ENCODE measurements at regions not wholly inside any gene's neighbourhood (a gene's known extent, or its start where the extent isn't known, plus 50 kb on each side); places are given as distances from the start of the nearest gene placed in this dataset.
A peak's percentile ranks its signal among the peaks of the same experiment; 100 is the strongest.
"Not testable (repeated sequence)": the region's sequence is repeated elsewhere in the genome, so short reads cannot be mapped to it uniquely, and the experiment has no call there.

GRCh38 chr18:38489721-38490120 is 924.1 kb upstream of the CELF4 start:
- DNase-seq, result not testable (repeated sequence)

DNA sequence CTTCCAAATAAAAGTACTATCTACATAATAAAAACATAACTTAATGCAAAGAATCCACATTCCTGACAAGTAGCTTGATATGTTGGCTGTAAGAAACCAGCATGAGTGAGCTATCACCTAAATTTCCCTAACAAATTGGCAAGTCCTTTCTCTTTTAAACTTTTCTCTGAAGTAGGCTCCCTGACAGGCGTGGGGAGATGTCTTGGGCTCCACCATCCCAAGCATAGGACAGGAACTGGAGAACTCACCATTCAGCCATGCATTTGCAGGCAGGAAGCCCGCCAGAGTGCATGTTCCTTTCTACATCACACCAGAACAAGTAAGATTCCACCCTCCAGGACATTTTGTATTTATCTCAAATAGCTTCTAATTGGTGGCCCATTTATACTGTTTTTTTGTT is 921.9 kb upstream of the CELF4 start:
- no peak for DNase-seq

- DNase-seq, result no peak
Observed at GRCh38 chr18:38483326-38483725, 917.7 kb upstream of the CELF4 start.

DNA sequence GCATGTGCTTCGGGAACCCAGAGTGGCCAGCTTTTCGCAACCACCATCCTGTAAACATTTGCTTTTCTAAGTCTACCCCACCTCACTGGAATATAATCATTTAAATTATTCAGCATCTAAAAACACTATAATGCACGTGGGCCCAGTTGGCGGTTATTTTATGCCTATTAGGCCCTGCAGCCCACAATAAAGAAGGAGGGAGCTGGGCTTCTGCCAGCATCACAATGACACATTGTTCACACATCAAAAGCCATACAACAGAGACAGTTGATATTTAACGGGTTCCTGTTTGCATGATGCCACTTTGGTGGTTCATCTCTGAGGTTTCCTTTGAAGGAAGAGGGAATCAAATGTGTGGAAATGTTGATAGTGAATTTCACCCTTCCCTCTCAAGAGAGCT is 916.0 kb upstream of the CELF4 start:
- DNase-seq, result no peak

- DNase-seq, result no peak
Observed at GRCh38 chr18:38475686-38476085, 910.1 kb upstream of the CELF4 start.

- no peak for DNase-seq
Observed at GRCh38 chr18:38473535-38473934, 907.9 kb upstream of the CELF4 start.

DNA sequence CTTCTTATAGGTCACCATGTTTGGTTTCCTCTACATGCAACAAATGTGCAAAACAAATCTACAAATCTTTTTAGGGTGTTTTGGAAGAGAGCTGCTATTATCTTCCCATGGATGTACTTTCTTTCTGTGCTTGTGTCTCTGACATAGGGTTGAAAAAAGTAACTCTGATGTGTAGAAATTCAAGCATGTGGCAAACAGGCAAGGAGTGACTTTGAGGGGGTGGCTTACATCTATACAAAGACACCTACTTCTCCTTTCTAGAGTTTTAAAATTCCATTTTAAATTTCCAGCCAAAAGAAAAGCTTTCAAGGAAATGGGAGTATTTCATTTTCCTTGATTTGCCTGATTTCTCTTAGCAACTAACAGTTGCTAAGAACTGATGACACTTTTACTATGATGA is 904.8 kb upstream of the CELF4 start:
- DNase-seq, result no peak

GRCh38 chr18:38466426-38466825 is 900.8 kb upstream of the CELF4 start:
- no peak for DNase-seq

DNA sequence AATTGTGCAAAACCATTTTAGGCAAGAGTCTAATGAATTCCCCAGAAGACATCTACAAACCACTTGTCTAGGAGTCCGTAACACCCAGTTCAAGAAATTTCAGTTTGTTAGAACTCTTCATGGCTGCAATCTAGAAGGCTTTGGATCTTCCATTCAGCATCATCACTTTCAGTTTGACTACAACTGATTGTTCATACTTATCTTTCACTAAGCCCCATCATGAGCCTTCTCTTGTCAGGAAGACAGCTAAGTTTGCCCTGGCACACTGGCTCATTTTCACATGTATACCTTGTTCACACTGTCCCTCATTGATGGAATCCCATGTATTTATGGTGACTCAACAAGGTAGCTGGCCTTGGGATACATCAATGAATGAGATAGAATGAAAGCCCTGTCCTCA is 898.4 kb upstream of the CELF4 start:
- DNase-seq, result no peak

GRCh38 chr18:38460657-38461056 is 895.1 kb upstream of the CELF4 start:
- DNase-seq, result no peak

DNA sequence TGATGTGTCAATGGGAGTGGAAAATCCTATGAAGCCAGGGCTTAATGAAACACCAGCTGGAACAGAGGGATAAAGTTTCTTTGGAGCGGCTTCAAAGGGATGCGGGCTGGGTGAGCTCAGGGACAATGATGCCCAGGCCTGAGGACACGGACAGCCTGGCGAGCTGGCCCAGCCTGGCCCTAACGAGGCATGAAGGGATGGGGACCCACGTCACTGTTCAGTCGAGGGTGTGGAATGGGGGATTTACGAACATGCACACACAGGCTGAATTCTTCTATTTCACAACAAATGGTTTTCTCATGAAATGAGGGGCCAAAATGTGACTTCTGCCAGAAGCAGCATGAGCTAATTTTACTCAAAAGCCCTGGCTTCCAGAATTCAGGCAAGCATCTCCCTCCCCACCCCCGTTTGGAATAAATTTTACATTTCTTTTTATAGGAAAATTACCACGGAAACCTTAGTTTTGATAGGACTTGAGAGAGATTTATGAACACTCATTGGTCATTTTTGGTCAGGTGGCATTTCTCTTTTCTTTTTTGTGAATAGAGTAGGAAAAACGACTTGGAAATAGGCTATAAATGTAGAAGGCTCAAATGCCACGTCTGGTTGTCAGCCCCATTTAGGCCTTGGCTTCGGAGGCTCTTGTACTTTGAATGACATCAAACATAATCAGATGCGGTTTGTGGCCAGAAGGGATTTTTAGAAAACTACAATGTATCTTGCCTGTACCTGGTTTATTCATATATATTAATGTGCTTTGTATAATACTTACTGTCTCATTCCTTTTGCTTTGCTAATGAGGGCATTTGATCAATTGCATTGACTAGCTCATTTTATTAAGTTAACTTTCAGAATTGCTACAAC is 893.8 kb upstream of the CELF4 start:
- DNase-seq, result peak; percentile 73

GRCh38 chr18:38458698-38459097 is 893.1 kb upstream of the CELF4 start:
- no peak for DNase-seq

GRCh38 chr18:38456253-38456652 is 890.7 kb upstream of the CELF4 start:
- DNase-seq, result no peak

GRCh38 chr18:38454764-38455469 is 889.3 kb upstream of the CELF4 start:
- DNase-seq, result no peak

DNA sequence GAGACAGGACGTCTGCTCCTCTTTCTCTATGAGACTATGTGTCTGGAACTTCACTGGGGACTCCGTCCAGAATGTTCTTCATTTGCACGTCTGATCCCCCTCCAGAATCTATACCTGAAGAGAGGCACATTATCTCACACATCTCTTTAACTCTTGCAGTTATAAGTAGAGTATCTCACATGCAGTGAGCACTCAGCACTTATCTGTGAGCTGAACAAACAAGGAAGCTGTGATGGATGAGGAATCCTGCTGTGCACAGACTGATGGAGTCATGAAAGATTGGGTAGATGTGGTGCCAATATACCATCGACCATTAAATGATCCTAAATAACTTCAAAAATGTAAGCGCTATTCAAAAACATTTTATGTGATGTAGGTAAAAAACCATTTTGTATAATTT is 888.3 kb upstream of the CELF4 start:
- no peak for DNase-seq

DNA sequence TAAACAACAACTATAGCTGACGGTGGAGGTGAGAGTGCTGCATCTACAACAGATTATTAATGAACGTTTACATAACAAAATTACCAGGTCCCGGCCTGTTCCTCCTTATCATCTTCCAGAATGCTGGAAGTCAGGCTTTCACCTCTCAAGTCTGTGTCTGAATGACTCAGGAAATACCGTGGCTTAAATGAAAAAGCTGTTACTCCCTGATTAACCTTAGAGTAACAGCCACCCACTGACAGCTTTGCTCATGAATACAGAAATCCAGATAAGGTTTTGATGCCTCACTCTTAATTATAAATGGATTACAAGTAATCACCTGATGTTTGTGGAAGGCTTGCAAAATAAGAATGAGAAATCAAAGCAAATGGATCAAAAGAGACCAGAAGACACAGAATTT is 885.3 kb upstream of the CELF4 start:
- DNase-seq, result no peak

GRCh38 chr18:38445804-38446145 is 880.2 kb upstream of the CELF4 start:
- no peak for DNase-seq

DNA sequence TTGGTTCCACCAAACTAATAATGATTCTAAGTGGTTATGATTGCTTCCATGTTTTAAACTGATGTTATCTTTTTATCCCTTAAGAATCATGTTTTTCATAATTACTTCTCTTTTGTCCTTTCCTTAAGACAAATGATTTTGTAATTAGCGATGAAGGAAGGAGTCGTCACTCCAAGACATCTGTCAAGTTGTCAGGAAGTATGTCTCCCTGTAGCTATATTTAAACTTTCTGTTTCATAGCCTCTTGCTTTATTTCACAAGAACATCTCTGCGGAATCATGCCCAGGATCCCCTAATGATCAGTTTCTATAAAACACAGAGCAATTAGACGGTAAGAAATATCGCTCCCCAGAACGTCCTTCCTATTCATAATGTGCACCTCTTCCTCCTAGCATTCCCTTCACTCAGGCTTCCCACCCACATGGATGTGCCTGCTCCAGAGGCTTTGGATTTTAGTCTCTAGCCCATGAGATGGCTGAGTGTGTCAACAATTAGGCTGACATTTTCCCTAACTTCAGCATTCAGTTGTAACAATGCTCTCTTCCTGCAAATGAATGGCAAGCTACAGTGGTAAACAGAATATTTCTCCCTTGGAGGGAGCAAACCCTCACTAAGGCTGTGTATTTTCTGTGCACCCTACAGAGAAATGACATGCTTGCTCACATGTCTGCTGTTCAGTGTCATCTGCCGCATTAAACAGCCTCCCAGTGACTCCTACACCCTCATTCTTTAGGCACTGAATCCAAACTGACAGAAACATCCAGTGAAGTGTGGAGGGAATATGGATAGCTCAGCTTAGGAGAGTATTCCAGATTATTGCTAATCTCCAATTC is 879.6 kb upstream of the CELF4 start:
- no peak for DNase-seq

GRCh38 chr18:38427736-38428135 is 862.1 kb upstream of the CELF4 start:
- DNase-seq, result no peak

- DNase-seq, result no peak
Observed at GRCh38 chr18:38427234-38427633, 861.6 kb upstream of the CELF4 start.

DNA sequence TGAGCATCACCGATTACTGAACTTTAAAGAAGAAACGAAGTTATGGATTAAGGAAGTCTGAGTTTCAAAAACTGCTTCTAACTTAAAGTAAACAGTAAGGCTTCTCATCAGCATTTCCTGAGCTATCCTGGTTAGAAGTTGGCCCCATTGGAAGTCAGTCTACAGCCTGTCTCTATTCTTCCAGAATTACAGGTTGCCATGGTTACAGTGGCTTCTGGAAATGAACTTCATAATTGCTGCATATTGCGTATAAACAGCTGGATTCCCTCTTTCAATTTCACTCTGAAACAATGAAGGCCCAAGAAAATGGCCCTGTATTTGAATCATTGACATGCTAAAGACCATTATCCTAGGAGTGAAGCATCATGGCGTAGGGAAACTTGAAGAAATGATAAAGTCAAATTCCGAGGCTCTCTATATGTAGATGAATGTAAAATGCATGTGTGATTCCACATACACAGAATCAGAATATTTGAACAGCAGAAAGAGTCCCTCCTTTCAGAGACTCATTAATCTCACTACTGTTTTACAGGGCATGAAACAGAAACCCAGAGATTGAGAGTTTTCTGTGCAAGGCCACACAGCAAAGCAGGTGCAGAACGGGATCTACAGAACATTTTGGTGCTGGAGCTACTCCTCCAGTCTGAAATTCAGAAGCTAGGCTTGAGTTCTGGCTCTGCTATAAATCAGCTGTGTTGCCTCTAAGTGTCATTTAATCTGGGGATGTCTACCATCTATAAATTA is 856.4 kb upstream of the CELF4 start:
- no peak for DNase-seq

GRCh38 chr18:38421021-38421420 is 855.4 kb upstream of the CELF4 start:
- DNase-seq, result no peak

- no peak for DNase-seq
Observed at GRCh38 chr18:38420611-38421010, 855.0 kb upstream of the CELF4 start.

Data from hindlimb muscle (tissue), 1 donor.